T-helper 22 cell (primary cell): ENCODE measurements at regions not wholly inside any gene's neighbourhood (a gene's known extent, or its start where the extent isn't known, plus 50 kb on each side); places are given as distances from the start of the nearest gene placed in this dataset.
"Not testable (repeated sequence)": the region's sequence is repeated elsewhere in the genome, so short reads cannot be mapped to it uniquely, and the experiment has no call there.

Experiments
- DNase-seq: peaks from one replicate; pipeline ENCODE4 v3.0.0-alpha.2; 2020; ENCODE audit warnings: low read depth

- DNase-seq, result no peak
These were observed 121.1 kb downstream of the ZNF621 start for GRCh38 chr3:40645883-40646282.

GRCh38 chr3:40649346-40649745, 124.6 kb downstream of the ZNF621 start:
- DNase-seq, result no peak

- DNase-seq, result no peak
These were observed 127.3 kb downstream of the ZNF621 start for GRCh38 chr3:40652072-40652471.

GRCh38 chr3:40653001-40653400, 128.2 kb downstream of the ZNF621 start:
- DNase-seq, result no peak

GRCh38 chr3:40653878-40654277, 129.1 kb downstream of the ZNF621 start:
- DNase-seq, result no peak

GRCh38 chr3:40655551-40655950, 130.8 kb downstream of the ZNF621 start:
- no peak for DNase-seq

DNA sequence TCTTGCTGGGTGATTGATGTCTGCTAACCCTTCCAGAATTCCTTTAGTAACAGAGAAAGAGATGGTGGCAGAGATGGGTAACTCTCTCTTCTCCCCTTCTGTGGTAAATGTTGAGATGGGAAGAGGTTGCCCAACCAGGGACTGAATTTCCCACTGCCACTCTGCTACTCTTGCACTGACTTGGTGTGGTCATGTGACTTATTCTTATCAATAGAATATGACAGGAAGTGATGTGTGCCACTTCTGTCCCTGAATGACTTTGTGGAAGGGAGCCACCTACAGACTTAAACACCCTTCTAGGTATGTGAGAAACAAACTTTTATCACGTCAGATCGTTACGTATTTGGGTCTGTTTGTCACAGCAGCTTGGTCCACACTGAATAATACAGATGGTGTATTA, 132.9 kb downstream of the ZNF621 start:
- no peak for DNase-seq

DNA sequence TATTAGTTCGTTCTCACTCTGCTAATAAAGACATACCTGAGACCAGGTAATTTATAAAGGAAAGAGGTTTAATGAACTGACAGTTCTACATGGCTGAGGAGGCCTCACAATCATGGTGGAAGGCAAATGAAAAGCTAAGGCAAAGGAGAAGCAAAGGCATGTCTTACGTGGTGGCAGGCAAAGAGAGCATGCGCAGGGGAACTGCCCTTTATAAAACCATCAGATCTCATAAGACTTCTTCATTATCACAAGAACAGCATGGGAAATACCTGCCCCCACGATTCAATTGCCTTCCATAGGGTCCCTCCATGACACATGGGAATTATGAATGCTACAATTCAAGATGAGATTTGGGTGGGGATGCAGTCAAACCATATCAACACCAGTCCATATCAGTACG, 133.5 kb downstream of the ZNF621 start:
- no peak for DNase-seq

- no peak for DNase-seq
These were observed 135.8 kb downstream of the ZNF621 start for GRCh38 chr3:40660554-40660953.

GRCh38 chr3:40661284-40661683, 136.5 kb downstream of the ZNF621 start:
- no peak for DNase-seq

DNA sequence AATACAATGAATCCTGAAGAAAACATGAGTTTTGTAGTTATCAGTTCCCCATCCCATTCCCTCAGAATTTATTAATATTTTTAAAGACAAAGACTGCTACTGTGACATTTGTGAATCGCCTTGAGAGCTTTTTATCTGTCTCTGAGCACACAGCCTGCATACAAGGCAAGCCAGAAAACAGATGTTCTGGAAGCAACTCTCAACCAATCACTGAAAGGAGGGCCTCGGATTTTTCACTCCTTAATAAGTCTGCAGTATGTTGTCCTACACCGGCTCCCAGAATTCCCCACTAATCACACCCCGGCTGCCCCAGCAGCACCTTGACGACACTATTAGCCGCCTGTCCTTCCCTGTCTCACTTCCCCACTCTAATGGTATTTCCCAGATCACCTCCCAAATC, 138.5 kb downstream of the ZNF621 start:
- DNase-seq, result no peak

DNA sequence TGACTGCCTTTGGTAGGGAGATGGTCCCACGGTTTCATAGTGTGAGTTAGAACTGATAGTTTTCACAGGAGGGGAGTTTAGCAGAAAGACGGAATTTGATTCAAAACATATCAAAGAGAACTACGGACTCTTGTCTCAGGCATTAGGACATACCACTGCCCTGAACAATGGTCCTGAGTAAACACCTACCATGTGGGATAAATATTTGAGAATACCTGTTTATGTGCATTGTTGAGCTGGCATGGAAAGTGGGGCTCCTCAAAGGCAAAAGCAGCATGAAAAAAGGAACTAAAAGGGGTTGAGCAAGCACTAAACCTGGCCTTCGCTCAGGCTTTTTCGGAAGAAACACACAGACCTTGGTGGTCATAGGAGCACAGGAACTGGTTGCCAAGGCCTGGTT, 144.4 kb downstream of the ZNF621 start:
- no peak for DNase-seq

DNA sequence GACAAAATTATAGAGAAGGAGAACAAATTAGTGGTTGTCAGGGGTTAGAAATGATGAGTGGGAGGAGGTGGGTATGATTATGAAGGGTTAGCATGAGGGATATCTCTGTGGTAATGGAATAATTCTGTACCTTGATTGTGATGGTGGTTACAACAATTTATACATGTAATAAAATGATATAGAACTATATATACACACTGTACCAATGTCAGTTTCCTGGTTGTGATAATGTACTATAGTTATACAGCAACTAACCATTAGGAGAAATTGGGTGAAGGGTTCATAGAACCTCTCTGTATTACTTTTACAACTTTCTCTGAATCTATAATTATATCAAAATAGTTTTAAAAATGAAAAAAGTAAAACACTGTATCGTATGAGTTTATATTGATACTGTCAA, 148.1 kb downstream of the ZNF621 start:
- DNase-seq, result no peak

DNA sequence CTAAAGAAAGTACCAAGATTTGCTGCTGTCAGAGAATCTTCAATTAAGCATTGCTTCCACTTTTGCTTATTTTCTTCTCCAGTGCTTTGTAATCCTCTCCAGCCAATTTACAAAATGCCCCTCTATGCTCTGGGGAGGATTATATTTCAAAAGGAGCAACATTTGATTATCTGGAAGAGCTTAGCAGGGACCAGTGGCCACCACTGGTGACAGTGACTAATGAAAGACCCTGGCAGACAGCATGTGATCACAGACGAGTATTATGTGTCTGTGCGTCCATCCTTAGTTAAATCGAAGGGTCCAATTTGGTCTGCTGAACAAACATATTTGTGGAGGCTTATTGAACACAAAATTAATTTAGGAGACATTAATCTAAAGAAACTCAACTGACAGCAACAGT, 152.6 kb downstream of the ZNF621 start:
- no peak for DNase-seq

DNA sequence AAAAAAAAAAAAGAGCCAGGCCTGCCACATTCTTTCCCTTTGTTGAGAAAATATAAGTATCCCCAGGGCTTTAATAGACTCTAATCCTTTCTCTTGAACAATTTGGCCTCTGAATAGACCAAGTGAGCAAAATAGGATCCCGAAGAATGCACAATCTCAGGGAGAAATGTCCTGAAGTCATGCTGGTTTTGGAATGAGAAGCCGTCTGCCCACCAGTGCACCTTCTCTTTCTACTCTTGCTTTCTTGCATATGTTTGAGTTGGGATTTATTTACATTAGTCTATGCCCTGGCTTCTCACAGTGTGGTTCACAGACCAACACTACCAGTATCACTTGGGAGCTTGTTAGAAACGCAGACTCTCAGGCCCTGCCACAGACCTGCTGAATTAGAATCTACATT, 153.0 kb downstream of the ZNF621 start:
- no peak for DNase-seq

GRCh38 chr3:40679290-40679689, 154.5 kb downstream of the ZNF621 start:
- no peak for DNase-seq

- no peak for DNase-seq
These were observed 156.2 kb downstream of the ZNF621 start for GRCh38 chr3:40680685-40681657.

DNA sequence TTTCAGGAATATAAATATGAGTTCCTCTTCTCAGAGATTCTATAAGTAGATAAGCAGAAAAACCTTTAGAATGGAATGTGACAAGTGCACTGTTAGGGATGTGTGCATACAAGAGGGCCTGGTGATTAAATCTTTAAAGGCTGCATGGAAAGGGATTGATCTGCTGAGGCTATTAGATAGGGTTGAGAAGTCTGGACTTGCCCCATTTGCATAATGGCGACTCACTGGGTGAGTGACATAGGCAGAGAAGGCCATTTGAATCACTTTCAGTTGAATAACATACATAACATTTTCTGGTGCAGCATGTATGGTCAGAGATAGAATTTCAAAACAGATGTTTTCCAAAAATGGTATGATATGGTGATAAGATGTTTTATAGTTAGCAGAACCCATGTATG, 156.9 kb downstream of the ZNF621 start:
- no peak for DNase-seq

GRCh38 chr3:40689837-40690236, 165.1 kb downstream of the ZNF621 start:
- DNase-seq, result no peak

GRCh38 chr3:40690749-40691451, 166.1 kb downstream of the ZNF621 start:
- DNase-seq, result no peak

DNA sequence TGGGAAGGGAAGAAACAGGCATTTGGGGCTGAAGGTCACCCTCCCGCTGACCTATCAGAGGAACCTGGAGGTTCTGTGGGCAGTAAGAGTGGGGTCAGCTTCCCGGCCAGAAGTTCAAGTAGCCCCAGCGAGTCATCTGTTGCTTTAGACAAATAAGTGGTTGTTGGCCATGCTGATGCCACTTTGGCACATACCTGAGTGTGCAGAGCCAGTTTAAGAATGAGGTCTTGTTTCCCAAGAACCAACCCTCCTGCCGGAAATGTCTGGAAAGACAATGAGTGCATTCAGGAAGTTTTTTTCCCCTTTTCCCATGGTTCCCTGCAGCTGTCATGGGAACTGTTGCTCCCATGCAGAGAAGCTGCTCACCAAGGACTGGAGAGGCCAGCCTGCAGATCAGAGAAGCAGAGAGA, 166.7 kb downstream of the ZNF621 start:
- no peak for DNase-seq

DNA sequence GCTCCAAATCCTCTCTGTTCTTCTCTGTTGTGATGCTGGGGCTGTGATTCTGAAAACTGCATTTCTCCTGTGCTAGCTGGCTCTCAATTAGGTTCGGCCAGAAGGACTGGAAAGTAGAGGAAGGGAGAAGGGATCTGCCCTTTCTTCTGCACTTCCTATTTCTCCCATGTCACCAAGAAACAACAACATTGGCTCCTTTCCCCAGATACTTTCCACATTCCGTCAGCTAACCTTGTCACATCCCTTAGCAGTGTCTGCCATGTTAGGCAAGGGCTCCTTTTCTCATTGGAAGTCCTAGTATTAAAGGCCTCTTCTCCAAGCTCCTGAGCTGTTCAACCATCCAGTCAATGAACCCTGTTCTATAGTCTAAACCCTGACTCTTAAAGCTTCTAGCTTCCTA, 171.1 kb downstream of the ZNF621 start:
- no peak for DNase-seq

DNA sequence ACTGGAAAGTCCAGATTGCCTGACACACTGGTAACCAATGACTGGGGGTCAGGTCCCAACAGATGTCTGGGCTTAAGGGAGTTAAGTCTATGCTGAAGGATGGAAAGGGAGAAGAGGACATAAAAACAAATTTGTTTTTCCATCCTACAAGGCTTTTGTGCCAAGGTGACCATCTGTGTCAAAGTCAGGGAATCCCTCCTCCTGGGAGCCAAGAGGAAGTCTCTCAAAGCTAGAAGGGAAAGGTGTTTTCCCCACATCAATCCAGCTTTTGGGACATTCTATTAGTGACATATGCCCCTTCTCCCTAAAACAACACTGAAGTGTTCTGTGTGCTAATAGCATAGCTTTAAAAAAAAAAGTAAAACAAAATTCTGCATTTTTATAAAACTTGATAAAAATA, 173.9 kb downstream of the ZNF621 start:
- DNase-seq, result not testable (repeated sequence)
